HG03521 (cell line): ENCODE measurements at regions not wholly inside any gene's neighbourhood (a gene's known extent, or its start where the extent isn't known, plus 50 kb on each side); places are given as distances from the start of the nearest gene placed in this dataset.

Source experiments
- ATAC-seq: cut with Tn5 transposase; IDR thresholded peaks from one replicate; pipeline ENCODE4 v1.9.1; 2021; ENCODE audit warnings: mild to moderate bottlenecking, moderate library complexity; ENCODE audit not compliant: unreplicated experiment

- ATAC-seq, result no peak
These were observed 183.4 kb upstream of the GALNT2 start for GRCh38 chr1:229883504-229884200.

DNA sequence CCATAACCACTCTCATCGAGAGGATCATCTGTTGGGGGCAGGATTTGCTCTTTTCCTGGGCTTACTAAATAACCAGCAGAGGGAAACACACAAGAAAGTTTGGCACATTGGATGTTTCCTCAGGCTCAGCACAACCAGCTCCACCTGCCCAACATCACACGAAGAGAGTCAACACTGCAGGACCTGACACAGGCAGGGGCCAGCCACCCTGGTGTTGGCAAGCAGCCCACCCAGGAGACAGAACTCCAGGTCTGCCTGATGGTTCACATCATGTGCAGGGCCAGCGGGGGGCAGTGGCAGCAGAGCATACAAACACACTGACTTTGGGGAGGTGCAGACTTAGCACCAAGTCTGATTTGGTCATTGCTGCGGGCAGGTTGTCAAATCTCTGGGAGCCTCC lies 182.3 kb upstream of the GALNT2 start:
- no peak for ATAC-seq

DNA sequence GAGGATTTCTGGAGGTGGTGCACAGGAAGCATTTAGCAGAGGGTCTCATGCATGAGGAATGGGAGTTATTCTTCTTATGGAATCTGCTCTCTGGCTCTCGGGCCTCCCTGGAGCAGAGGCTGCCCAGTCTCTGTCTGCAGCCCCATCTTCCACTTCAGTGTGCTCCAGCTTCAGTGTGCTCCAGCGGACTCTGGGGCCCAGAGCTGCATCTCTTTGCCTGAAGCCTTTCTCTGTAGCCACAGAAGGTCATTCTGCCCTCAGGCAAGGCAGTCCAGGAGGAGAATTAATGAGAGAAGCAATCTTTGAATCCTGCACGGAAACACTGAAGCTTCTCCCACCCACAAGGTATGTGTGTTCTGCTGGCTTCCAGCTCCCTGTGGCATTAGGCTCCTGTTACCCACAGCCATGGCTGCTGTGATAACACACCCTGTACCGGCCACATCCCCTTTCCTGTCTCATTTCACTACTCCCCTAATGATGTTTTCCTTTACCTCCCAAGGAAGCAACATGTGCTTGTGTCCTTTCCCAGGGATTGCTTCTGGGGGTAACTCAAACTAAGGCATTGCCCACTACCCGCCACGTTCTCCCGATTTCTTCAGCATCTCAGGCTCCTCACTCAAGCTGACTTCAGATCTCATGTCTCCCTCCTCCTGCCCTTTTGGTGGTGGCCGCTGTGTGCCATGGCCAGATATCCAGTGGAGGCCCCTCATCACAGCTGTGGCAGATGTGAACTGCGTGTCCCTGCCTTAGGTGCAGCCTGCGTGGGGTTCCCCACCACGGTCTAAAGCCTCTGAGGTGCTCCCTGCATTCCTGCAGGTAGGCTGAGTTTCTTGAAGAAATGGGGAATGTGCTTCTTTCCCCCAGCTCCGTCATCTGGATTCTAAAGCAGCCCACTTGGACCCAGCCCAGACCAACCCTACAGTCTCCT lies 181.2 kb upstream of the GALNT2 start:
- ATAC-seq, result no peak

GRCh38 chr1:229886636-229887035 lies 180.4 kb upstream of the GALNT2 start:
- ATAC-seq, result no peak

GRCh38 chr1:229887043-229887822 lies 179.8 kb upstream of the GALNT2 start:
- no peak for ATAC-seq

DNA sequence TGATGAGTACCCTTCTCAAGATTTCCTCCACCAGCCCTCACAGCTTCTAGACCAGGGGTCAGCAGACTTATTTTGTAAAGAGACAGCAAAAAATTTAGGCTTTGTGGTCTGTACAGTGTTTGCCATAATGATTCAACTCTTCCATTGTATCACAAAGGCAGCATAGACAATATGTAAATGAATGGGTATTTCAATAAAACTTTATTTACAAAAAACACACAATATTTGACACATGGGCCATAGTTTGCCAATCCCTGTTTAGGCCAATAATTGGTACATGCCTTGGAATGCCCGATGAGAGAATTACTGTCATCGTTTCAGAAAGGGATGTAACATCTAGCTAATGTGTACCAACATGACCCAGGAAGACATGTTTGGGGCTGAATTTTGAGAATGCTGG lies 178.9 kb upstream of the GALNT2 start:
- ATAC-seq, result no peak

GRCh38 chr1:229888561-229889001 lies 178.5 kb upstream of the GALNT2 start:
- ATAC-seq, result no peak

DNA sequence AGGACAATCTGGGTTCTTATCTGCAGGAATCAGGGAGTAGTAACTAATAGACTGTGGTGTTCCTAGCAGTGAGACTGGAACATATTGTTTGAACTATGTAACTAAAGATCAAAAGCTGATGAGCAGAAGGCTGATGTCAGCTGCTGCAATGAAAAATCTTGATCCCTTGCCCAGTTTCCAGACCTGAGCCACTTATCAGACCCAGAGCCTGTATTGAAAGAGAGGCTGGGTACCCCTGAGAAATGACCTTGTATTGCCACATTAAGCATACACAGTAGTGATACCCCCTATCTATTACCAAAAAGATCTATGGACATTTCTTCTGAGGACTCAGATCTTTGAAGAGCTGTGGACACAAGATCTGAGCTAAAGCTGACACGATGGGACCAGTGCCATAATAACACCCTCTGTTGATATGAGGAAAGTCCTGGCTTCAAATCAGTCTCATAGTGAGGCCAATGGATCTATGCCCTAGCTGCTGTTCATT lies 178.0 kb upstream of the GALNT2 start:
- ATAC-seq, result no peak

GRCh38 chr1:229891227-229891626 lies 175.8 kb upstream of the GALNT2 start:
- ATAC-seq, result no peak

DNA sequence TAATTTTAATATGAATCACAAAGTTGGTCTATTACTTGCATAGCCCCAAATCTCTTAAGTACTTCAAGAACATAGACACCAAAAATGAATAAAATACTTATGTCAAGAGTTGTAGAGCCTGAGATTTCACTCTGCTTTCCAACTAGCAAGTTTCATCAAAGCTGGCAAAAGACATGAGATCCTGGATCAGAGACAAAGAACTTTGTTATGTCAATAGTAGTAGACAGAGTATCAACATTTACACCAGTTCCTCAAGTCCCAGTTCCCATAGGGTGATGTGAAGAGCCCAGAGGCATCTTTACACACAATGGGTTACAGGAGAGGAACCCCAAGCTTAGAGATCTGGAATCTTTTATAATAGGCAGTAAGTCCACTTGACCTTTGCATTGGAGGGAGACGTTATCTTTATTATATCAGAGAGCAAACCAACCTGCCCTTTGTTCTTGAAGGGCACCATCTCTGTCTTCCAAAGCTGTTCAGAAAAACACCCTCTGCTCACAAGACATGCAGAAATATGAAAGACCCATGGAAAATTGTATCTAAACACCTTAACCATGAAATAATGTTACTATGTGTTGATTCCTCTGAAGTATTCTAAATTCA lies 174.4 kb upstream of the GALNT2 start:
- ATAC-seq, result no peak

DNA sequence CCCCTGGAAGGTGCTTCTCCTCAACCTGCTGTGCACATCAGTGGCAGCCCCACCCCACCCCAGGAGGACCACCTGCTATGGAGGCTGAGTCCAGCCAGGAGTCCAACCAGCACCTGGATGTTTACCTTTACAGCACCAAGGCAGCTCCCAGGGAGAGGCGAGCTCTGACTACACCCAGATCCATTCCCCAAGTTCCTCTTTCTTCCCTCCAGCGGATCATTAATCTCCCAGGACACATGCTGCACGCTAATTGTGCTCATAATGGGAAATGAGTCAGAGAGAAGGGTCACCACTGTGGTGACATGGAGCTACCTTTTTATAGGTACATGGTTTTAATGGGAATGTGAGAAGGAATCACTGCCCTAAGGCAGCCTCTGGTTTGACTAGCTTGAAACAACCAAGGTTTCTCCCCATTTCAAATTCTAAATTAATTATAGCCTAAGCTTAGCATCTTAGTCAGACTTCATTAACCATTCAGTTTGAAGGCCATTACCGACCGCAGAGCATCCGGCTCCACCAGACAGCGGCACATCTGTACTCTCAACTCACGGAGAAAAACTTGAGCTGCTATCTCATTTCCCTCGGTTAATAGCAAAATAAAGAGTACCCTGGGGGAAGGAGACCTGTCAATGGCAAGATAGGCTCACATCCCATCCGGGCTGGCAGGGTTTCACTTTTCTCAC lies 173.1 kb upstream of the GALNT2 start:
- no peak for ATAC-seq

DNA sequence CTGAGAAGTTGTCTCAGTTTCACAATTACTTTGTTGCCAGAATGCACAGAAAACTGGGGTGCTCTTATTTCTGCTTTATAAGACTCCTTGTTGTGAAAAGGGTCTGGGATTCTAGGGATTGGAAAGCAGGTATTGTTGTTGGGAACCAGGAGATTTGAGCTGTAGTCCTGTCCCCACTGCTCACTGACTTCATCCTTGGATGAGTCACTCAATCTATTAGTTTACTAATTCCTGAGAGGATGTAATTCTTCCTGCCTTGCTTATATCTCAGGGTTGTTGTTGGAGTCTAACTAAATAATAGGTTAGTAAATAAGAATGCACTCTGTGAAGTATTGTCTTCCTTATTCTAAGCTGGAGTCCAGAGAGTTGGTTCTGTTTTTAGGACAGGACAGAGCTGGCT lies 172.5 kb upstream of the GALNT2 start:
- no peak for ATAC-seq

DNA sequence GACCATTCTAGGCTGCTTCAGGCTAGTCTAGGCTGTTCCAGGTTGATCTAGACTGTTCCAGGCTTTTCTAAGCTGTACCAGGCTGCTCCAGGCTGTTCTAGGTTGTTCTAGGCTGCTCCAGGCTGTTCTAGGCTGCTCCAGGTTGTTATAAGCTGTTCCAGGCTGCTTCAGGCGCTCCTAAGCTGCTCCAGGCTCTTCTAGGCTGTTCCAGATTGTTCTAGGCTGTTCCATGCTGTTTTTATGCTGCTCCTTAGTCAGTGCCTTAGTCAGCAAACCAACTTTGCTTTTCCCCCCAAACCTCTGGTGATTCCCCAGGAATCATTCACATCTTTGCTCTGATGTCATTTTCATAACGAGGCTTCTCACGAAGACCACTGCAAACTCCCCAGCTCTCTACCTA lies 171.4 kb upstream of the GALNT2 start:
- ATAC-seq, result no peak

- ATAC-seq, result no peak
These were observed 170.7 kb upstream of the GALNT2 start for GRCh38 chr1:229896306-229896705.

DNA sequence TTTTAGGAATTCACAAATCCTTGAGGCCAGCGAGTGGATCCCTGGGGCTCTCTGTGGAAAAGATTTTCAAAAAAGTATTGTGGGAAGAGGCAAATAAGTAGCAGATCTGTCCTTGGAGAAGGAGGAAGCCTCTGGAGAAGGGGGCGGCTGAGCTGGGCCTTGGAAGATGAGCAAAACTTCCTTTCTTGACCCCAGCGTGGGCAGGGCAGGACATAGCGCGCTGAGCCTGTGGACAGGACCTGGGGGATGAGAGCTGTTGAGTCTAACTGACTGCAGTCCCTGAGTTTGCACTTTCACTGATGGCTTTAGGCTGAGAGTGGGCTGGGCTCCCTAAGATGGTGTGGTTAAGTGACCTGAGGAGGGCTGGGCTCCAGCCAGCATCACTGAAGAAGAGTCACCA lies 170.2 kb upstream of the GALNT2 start:
- no peak for ATAC-seq

GRCh38 chr1:229897501-229897900 lies 169.5 kb upstream of the GALNT2 start:
- ATAC-seq, result no peak

DNA sequence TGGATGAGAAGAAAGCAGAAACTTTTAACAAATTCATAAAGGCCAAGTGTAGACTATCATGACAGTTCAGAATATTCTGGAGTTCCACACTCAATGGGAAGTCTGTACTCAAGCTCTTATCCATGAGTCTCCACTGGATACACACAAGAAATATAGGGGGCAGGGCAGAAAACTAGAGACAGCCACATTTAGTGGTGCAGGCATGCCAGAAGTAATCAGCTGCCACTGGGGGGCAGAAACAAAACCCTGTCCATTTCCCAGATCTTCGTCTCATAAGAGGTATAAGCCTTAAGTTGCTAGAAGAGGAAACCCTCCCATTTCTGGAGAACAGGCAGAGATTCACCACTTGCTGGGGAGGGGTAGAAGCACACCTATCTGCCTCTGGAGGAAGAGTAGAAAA lies 166.8 kb upstream of the GALNT2 start:
- ATAC-seq, result no peak

DNA sequence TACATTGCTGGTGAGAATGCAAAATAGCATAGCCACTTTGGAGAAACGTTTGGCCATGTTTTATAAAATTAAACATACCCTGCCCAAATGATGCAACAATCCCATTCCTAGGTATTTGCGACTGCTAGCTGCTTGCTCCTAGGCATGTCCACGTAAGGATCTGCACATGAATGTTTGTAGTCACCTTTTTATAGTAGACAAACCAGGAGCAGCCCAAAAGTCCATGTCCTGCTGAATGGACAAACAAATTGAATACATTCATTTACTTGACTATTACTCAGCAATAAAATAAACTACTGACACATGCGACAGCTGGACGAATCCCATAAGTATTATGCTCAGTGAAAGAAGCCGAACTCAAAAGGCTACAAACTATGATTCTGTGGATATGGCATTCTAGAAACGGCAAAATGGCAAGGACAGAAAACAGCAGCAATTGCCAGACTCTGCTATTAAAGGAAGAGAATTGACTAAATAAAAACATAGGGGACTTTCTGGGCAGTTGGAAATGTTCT lies 161.9 kb upstream of the GALNT2 start:
- ATAC-seq, result no peak

GRCh38 chr1:229905652-229906051 lies 161.4 kb upstream of the GALNT2 start:
- no peak for ATAC-seq
